Neural cell (in vitro differentiated cells): ENCODE measurements at regions not wholly inside any gene's neighbourhood (a gene's known extent, or its start where the extent isn't known, plus 50 kb on each side); places are given as distances from the start of the nearest gene placed in this dataset.
"Not testable (repeated sequence)": the region's sequence is repeated elsewhere in the genome, so short reads cannot be mapped to it uniquely, and the experiment has no call there.

Source experiments
- H2AFZ ChIP-seq: fragments of 200-600, 300-800 bp; sonication (generic), shearing (Covaris generic); 2 replicates; pipeline ENCODE4 v1.6.0; 2014; ENCODE audit warnings: low read depth, mild to moderate bottlenecking, antibody characterized with exemption, low read length, moderate library complexity
- H3F3A ChIP-seq: fragments of 200-600 bp; shearing (Covaris generic); 2 replicates; pipeline ENCODE4 v1.6.1; 2016; ENCODE audit warnings: mild to moderate bottlenecking, moderate library complexity, mixed read lengths, antibody characterized with exemption, low read length; ENCODE audit not compliant: insufficient read depth, poor library complexity, severe bottlenecking
- H3K27ac ChIP-seq: fragments of 200-600, 300-800 bp; sonication (generic), shearing (Covaris generic); 2 replicates; pipeline ENCODE4 v1.5.1; 2014; ENCODE audit warnings: mild to moderate bottlenecking, low read length, moderate library complexity
- H3K27me3 ChIP-seq: fragments of 300-800, 200-600 bp; sonication (generic), shearing (Covaris generic); 2 replicates; pipeline ENCODE4 v1.6.0; 2014; ENCODE audit warnings: mild to moderate bottlenecking, low read depth, low read length, moderate library complexity; ENCODE audit not compliant: insufficient read depth
- H3K36me3 ChIP-seq: fragments of 300-800, 200-600 bp; sonication (generic), shearing (Covaris generic); 2 replicates; pipeline ENCODE4 v1.5.1; 2014; ENCODE audit warnings: mild to moderate bottlenecking, antibody characterized with exemption, low read length, moderate library complexity; ENCODE audit not compliant: insufficient read depth
- H3K4me2 ChIP-seq: fragments of 300-800, 200-600 bp; sonication (generic), shearing (Covaris generic); 2 replicates; pipeline ENCODE4 v1.6.0; 2014; ENCODE audit warnings: mild to moderate bottlenecking, low read length
- H3K4me3 ChIP-seq: fragments of 300-800, 200-600 bp; sonication (generic), shearing (Covaris generic); 2 replicates; pipeline ENCODE4 v1.5.1; 2014; ENCODE audit warnings: mild to moderate bottlenecking, low read length, moderate library complexity
- H3K79me2 ChIP-seq: fragments of 200-600 bp; shearing (Covaris generic); replicated peaks from 2 replicates; pipeline ENCODE4 v1.6.0; 2014; ENCODE audit warnings: mild to moderate bottlenecking, low read length, moderate library complexity; ENCODE audit not compliant: insufficient read depth
- H3K9ac ChIP-seq: fragments of 300-800, 200-600 bp; sonication (generic), shearing (Covaris generic); 2 replicates; pipeline ENCODE4 v1.6.1; 2016; ENCODE audit warnings: mild to moderate bottlenecking, low read length, mixed read lengths
- H3K9me2 ChIP-seq: fragments of 200-600 bp; shearing (Covaris generic); 2 replicates; pipeline ENCODE4 v1.6.1; 2016; ENCODE audit warnings: mild to moderate bottlenecking, low read length, mixed read lengths; ENCODE audit not compliant: insufficient read depth
- H3K9me3 ChIP-seq: fragments of 200-600, 300-800 bp; sonication (generic), shearing (Covaris generic); 2 replicates; pipeline ENCODE4 v1.6.1; 2016; ENCODE audit warnings: mild to moderate bottlenecking, mixed run types, low read length, moderate library complexity, mixed read lengths
- H4K20me1 ChIP-seq: fragments of 200-600 bp; shearing (Covaris generic); 2 replicates; pipeline ENCODE4 v1.6.1; 2016; ENCODE audit warnings: mild to moderate bottlenecking, mixed run types; ENCODE audit not compliant: insufficient read depth
- EP300 ChIP-seq: fragments of 450-650 bp; conservative IDR thresholded peaks from 2 replicates; pipeline ENCODE4 v1.6.1; 2014; ENCODE audit warnings: antibody characterized with exemption, mild to moderate bottlenecking, moderate library complexity; ENCODE audit not compliant: poor library complexity, severe bottlenecking
- EZH2 ChIP-seq: fragments of 200-600, 300-800 bp; shearing (Covaris generic), sonication (generic); IDR thresholded peaks from 2 replicates; pipeline ENCODE4 v1.6.1; 2014; ENCODE audit warnings: antibody characterized with exemption, low read length, borderline replicate concordance, mild to moderate bottlenecking; ENCODE audit not compliant: insufficient read depth, poor library complexity, severe bottlenecking
- MXI1 ChIP-seq: fragments of 450-650 bp; conservative IDR thresholded peaks from 2 replicates; pipeline ENCODE4 v1.6.1; 2014; ENCODE audit warnings: antibody characterized with exemption, mild to moderate bottlenecking; ENCODE audit not compliant: poor library complexity, severe bottlenecking
- POLR2AphosphoS5 ChIP-seq: IDR thresholded peaks from 2 replicates; pipeline ENCODE4 v1.6.1; 2012
- RAD21 ChIP-seq: fragments of 450-650 bp; conservative IDR thresholded peaks from 2 replicates; pipeline ENCODE4 v1.6.1; 2014; ENCODE audit warnings: antibody characterized with exemption, mild to moderate bottlenecking, moderate library complexity
- REST ChIP-seq: IDR thresholded peaks from 2 replicates; pipeline ENCODE4 v1.6.1; 2012; ENCODE audit warnings: borderline replicate concordance
- SMC3 ChIP-seq: fragments of 450-650 bp; conservative IDR thresholded peaks from 2 replicates; pipeline ENCODE4 v1.6.1; 2014; ENCODE audit warnings: antibody characterized with exemption, mild to moderate bottlenecking, moderate library complexity; ENCODE audit not compliant: poor library complexity
- TAF1 ChIP-seq: IDR thresholded peaks from 2 replicates; pipeline ENCODE4 v1.6.1; 2012; ENCODE audit warnings: low read depth

DNA sequence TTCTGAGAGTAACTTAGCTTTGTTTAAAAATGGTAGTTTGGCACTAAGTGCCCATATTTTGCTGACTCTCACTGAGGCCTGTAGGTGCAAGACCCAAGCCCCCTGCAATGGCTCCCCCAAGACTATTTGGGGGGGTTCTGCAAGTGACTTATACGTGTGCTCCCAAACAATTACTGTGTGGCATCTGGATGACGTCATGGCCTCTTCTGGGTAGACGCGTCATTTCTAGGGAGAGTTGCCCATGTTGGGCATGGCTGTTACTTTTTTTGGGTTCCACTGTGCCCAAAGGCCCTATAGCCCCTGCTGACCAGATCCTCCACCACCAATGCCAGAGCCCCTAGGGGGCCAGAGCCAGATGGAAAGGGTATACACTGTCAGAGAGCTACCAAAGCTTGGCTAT, 110.3 kb upstream of the MYLIP start:
- Histone ChIP-seq H3F3A (no peaks in the 10 kb centered on the region), H3K27ac (no peak overlapping the region), H4K20me1 (no peaks in the 10 kb centered on the region), H3K9me3 (no peaks in the 10 kb centered on the region), H2AFZ (no peak overlapping the region), H3K9ac (no peak overlapping the region), H3K79me2 (no peaks in the 10 kb centered on the region), H3K36me3 (no peaks in the 10 kb centered on the region), H3K4me3 (no peak overlapping the region), H3K9me2 (no peaks in the 10 kb centered on the region), H3K27me3 (no peaks in the 10 kb centered on the region), H3K4me2 (no peak overlapping the region)
- no peak for TF ChIP-seq POLR2AphosphoS5
- no peak for TF ChIP-seq MXI1
- no peak for TF ChIP-seq REST
- no peak for TF ChIP-seq RAD21
- no peak for TF ChIP-seq EP300

DNA sequence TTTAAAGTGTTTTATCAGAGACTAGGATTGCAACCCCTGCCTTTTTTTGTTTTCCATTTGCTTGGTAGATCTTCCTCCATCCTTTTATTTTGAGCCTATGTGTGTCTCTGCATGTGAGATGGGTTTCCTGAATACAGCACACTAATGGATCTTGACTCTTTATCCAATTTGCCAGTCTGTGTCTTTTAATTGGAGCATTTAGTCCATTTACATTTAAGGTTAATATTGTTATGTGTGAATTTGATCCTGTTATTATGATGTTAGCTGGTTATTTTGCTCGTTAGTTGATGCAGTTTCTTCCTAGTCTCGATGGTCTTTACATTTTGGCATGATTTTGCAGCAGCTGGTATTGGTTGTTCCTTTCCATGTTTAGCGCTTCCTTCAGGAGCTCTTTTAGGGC, 114.6 kb upstream of the MYLIP start:
- not testable (repeated sequence) for H3K4me3 ChIP-seq, H3K27ac ChIP-seq, H3K36me3 ChIP-seq, H3F3A ChIP-seq, H2AFZ ChIP-seq, H3K4me2 ChIP-seq, H3K79me2 ChIP-seq, H4K20me1 ChIP-seq, H3K9ac ChIP-seq, H3K9me3 ChIP-seq, H3K9me2 ChIP-seq, H3K27me3 ChIP-seq

DNA sequence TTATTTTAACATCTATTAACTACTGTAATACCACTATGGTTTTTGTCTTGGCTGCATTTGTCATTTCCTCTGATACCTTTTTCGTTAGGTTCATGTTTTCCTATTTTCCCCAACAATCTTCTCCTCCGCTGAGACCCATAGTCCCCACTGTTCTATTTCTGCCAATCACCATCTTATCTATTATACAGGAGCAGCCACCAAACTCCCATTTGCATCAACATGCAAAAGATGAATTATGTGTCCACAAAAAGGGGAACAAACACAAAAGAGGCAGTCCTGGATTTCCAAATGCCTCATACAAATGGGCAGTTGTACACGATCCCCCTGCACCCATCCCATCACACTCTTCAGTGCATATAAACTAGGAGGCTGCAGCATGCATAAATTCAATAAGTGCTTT, 121.7 kb upstream of the MYLIP start:
- no peak overlapping the region for H3K4me2 ChIP-seq
- no peak overlapping the region for H3K9ac ChIP-seq
- no peaks in the 10 kb centered on the region for H4K20me1 ChIP-seq
- no peak overlapping the region for H3K27ac ChIP-seq
- H3K27me3 ChIP-seq = no peaks in the 10 kb centered on the region
- H3K36me3 ChIP-seq = no peaks in the 10 kb centered on the region
- H3F3A ChIP-seq = no peaks in the 10 kb centered on the region
- H3K4me3 ChIP-seq = no peak overlapping the region
- H3K9me2 ChIP-seq = no peaks in the 10 kb centered on the region
- H3K79me2 ChIP-seq = no peaks in the 10 kb centered on the region
- no peak for TF ChIP-seq RAD21
- no peak for TF ChIP-seq POLR2AphosphoS5
- TF ChIP-seq EZH2 = no peak
- TF ChIP-seq EP300 = no peak
- no peak for TF ChIP-seq TAF1
- no peak for TF ChIP-seq REST
- TF ChIP-seq SMC3 = no peak
- H2AFZ ChIP-seq = no peak overlapping the region
- H3K9me3 ChIP-seq = no peaks in the 10 kb centered on the region
